ENCODE measurements at regions not wholly inside any gene's neighbourhood (a gene's known extent, or its start where the extent isn't known, plus 50 kb on each side); places are given as distances from the start of the nearest gene placed in this dataset.

DNA sequence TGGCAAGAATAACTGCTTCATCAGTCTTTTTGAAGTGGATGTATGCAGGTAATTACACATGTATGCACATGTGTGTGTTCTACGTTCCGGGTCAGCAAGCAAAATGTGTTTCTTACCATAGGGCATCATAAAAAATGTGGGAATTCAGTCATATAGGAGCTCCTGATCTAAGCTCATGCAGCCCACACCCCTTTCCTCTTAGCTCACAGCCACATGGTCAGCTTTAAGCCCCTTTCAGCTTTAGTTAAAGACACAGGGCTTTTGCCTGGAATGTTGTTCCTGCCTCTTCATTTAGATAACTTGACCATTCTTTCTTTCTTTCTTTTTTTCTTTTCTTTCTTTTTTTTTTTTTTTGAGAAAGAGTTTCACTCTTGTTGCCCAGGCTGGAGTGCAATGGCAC lies 258.1 kb downstream of the RPS24 start:
- 94% methylated on average over 2 of the region's 2 CpGs for WGBS, 2 donors

DNA sequence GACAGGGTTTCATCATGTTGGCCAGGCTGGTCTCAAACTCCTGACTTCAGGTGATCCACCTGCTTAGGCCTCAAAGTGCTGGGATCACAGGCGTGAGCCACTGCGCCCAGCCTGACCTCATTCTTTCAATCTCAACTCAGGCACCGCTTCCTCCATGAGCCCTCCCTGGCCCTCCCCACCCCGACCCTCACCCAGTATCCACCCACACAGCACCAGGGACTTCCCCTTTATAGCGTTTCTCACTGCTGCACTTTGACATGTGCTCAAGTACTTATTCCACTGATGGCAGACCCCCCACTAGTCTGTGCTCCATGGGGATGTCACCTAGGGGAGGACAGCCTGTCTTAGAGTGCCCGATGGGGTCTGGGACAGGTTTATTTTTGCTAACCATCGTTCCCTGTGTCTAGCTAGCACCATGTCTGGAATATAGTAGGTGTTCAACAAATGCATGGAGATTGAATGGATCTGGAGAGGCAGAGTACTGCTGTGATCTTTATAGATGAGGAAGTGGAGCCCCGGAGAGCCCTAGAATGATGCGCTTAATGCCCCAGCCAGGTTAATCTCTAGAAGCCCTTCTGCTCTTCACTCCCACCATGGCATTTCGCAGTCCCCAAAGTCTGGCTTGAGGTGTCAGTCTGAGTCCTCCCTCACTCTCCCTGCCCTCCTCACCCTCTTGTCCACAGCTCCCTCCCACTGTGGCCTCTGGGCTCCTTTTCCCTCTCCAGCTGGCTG lies 258.8 kb downstream of the RPS24 start:
- DNase-seq = no peak
- no peaks in the 10 kb centered on the region for H3K36me3 ChIP-seq (ENCODE audit: low read depth, missing control alignments)
- 82 to 88% methylated on average over 9 to 10 of the region's 10 CpGs for WGBS, 2 donors
- H3K27ac ChIP-seq = no peak overlapping the region
- no peak overlapping the region for H3K4me3 ChIP-seq
- no peaks in the 10 kb centered on the region for H3K27me3 ChIP-seq
- no peaks in the 10 kb centered on the region for H3K9me3 ChIP-seq
- TF ChIP-seq, protein P1, sequence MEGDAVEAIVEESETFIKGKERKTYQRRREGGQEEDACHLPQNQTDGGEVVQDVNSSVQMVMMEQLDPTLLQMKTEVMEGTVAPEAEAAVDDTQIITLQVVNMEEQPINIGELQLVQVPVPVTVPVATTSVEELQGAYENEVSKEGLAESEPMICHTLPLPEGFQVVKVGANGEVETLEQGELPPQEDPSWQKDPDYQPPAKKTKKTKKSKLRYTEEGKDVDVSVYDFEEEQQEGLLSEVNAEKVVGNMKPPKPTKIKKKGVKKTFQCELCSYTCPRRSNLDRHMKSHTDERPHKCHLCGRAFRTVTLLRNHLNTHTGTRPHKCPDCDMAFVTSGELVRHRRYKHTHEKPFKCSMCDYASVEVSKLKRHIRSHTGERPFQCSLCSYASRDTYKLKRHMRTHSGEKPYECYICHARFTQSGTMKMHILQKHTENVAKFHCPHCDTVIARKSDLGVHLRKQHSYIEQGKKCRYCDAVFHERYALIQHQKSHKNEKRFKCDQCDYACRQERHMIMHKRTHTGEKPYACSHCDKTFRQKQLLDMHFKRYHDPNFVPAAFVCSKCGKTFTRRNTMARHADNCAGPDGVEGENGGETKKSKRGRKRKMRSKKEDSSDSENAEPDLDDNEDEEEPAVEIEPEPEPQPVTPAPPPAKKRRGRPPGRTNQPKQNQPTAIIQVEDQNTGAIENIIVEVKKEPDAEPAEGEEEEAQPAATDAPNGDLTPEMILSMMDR (IDR thresholded peaks at IDR 0.05) = no peak
- no peak for TF ChIP-seq POLR2A (IDR thresholded peaks at IDR 0.05)
- H3K4me1 ChIP-seq = no peaks in the 10 kb centered on the region
- intact Hi-C loops (cut with DNase I; ENCODE audit: low total_unique reads) = no loop called here

More for the DNA sequence above, 258.1 kb downstream of the RPS24 start:
- Histone ChIP-seq H3K9me3 (no peaks in the 10 kb centered on the region), H3K27me3 (no peaks in the 10 kb centered on the region), H3K36me3 (ENCODE audit: low read depth, missing control alignments) (no peaks in the 10 kb centered on the region), H3K4me1 (no peaks in the 10 kb centered on the region), H3K27ac (no peak overlapping the region), H3K4me3 (no peak overlapping the region)
- no peak for DNase-seq
- intact Hi-C loops (cut with DNase I; ENCODE audit: low total_unique reads) = no loop called here
- TF ChIP-seq POLR2A (IDR thresholded peaks at IDR 0.05) = no peak
- TF ChIP-seq, protein P1 (IDR thresholded peaks at IDR 0.05) = no peak

DNA sequence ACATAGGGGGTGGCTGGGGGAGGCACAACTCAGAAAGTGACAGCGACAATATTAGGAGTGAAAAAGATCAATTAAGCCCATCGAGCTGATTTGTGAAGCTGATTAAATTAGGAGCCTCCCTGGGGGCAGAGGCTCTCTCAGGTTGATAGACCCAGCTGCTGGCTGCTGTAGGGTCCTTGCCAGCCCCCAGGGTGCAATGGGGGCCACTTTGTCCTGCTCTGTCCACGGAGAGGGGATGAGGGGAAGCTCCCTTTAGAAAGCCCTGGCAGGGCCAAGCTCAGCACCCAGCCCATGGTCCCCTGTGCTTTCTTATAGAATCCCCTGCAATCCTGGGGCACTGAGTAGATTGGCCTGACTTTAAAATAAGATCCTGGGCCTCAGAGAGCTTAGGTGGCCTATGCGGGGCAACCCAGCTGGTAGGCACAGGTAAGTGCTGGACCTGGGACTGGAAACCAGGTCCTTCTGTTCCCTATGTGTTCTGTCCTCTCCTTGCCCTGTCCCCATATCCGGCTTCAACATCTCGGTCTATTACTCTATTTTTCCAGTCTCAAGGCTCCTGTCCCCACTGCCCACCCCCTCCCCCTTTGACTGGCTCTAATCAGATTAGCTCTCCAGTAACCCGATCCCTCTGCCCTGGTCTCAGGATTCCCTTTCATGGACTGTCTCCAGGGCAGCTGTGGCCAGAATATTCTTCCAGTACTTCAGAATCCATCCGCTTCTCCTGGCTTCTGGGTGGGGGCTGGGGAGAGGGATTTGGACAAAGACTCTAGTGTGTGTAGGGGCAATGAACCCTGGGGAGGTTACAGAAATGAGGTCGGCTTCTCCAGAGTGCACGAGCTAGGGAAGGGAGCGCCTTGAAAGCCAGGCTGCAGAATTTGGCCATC lies 259.6 kb downstream of the RPS24 start:
- no peaks in the 10 kb centered on the region for H3K27me3 ChIP-seq
- H3K36me3 ChIP-seq (ENCODE audit: low read depth, missing control alignments) = no peaks in the 10 kb centered on the region
- intact Hi-C loops (cut with DNase I; ENCODE audit: low total_unique reads) = no loop called here
- DNase-seq = no peak
- no peak overlapping the region for H3K4me3 ChIP-seq
- 71 to 75% methylated on average over 10 to 11 of the region's 11 CpGs for WGBS, 2 donors
- TF ChIP-seq POLR2A (IDR thresholded peaks at IDR 0.05) = no peak
- TF ChIP-seq, protein P1 (IDR thresholded peaks at IDR 0.05) = no peak
- H3K9me3 ChIP-seq = no peaks in the 10 kb centered on the region
- H3K27ac ChIP-seq = no peak overlapping the region
- no peaks in the 10 kb centered on the region for H3K4me1 ChIP-seq

DNA sequence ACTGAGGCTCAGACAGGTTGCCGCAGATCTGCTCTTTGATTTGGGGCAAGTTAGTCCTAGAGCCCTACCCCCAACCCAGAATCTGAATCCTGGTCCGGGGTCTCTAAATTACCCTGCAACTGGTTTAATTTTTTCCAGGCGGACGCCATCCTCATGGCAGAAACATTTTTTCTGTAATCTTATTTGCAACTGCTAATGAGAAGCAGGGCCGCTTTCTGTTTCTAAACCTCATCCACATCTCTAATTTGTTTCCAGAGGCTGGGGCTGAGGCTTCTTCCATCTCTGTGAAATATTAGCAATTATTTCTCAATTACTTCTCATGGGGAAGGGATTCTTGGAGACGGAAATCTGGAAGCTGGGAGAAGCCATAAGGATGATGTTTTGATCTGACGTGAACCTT lies 261.6 kb downstream of the RPS24 start:
- H3K4me1 ChIP-seq = no peaks in the 10 kb centered on the region
- TF ChIP-seq POLR2A (IDR thresholded peaks at IDR 0.05) = no peak
- TF ChIP-seq, protein P1 (IDR thresholded peaks at IDR 0.05) = no peak
- WGBS, 2 donors = 93 to 94% methylated on average over 7 of the region's 7 CpGs
- no peak overlapping the region for H3K4me3 ChIP-seq
- DNase-seq = no peak
- no peaks in the 10 kb centered on the region for H3K36me3 ChIP-seq (ENCODE audit: low read depth, missing control alignments)
- H3K27ac ChIP-seq = no peak overlapping the region
- no peaks in the 10 kb centered on the region for H3K9me3 ChIP-seq
- H3K27me3 ChIP-seq = no peaks in the 10 kb centered on the region
- intact Hi-C loops (cut with DNase I; ENCODE audit: low total_unique reads) = no loop called here

All from testis (tissue), 2 donors.